GM12864 (cell line): ENCODE measurements at regions not wholly inside any gene's neighbourhood (a gene's known extent, or its start where the extent isn't known, plus 50 kb on each side); places are given as distances from the start of the nearest gene placed in this dataset.
"Not testable (repeated sequence)": the region's sequence is repeated elsewhere in the genome, so short reads cannot be mapped to it uniquely, and the experiment has no call there.

Experiments used
- DNase-seq: peaks from one replicate; pipeline ENCODE4 v3.0.0-alpha.2; 2011; ENCODE audit warnings: low read depth
- H3K4me3 ChIP-seq: 2 replicates; pipeline ENCODE4 v1.5.1; 2011; ENCODE audit warnings: mild to moderate bottlenecking, low read depth, low read length, control low read depth
- CTCF ChIP-seq: IDR thresholded peaks from 2 replicates; pipeline ENCODE4 v1.5.1; 2011; ENCODE audit warnings: low read depth, mild to moderate bottlenecking, moderate library complexity, low read length, control low read depth, inconsistent platforms; ENCODE audit errors: missing control alignments

- no peak overlapping the region for H3K4me3 ChIP-seq
Observed at GRCh38 chr5:39526914-39527477, 102.2 kb upstream of the DAB2 start.

GRCh38 chr5:39525781-39526180 is 101.0 kb upstream of the DAB2 start:
- DNase-seq, H3K4me3 ChIP-seq: not testable (repeated sequence)

More at GRCh38 chr5:39526914-39527477, 102.2 kb upstream of the DAB2 start:
- DNase-seq: no peak
- TF ChIP-seq CTCF: no peak

- no peak for DNase-seq
- TF ChIP-seq CTCF: no peak
- no peak overlapping the region for H3K4me3 ChIP-seq
Observed at GRCh38 chr5:39525271-39525670, 100.5 kb upstream of the DAB2 start.

- no peak for DNase-seq
- TF ChIP-seq CTCF: no peak
- H3K4me3 ChIP-seq: no peak overlapping the region
Observed at GRCh38 chr5:39523821-39524220, 99.0 kb upstream of the DAB2 start.

- H3K4me3 ChIP-seq: no peak overlapping the region
- no peak for TF ChIP-seq CTCF
- DNase-seq: no peak
Observed at GRCh38 chr5:39521940-39522590, 97.3 kb upstream of the DAB2 start.

- no peak for DNase-seq
- TF ChIP-seq CTCF: no peak
- no peak overlapping the region for H3K4me3 ChIP-seq
Observed at GRCh38 chr5:39521098-39521860, 96.5 kb upstream of the DAB2 start.

GRCh38 chr5:39520232-39520572 is 95.4 kb upstream of the DAB2 start:
- no peak for DNase-seq
- no peak for TF ChIP-seq CTCF
- H3K4me3 ChIP-seq: no peak overlapping the region
